Dendritic cell treated with granulocyte-macrophage colony-stimulating factor and Interleukin-4, amounts not matched to agents 40 ng/mL and 50 ng/mL, for 4 days (primary cell): ENCODE measurements at regions not wholly inside any gene's neighbourhood (a gene's known extent, or its start where the extent isn't known, plus 50 kb on each side); places are given as distances from the start of the nearest gene placed in this dataset.
"Not testable (repeated sequence)": the region's sequence is repeated elsewhere in the genome, so short reads cannot be mapped to it uniquely, and the experiment has no call there.

Source experiments
- H3K27ac Mint-ChIP-seq: one replicate; pipeline ENCODE4 v1.8.0; 2022; ENCODE audit warnings: mild to moderate bottlenecking, mixed read lengths
- H3K27me3 Mint-ChIP-seq: one replicate; pipeline ENCODE4 v1.8.0; 2022; ENCODE audit warnings: mild to moderate bottlenecking, mixed read lengths
- H3K36me3 Mint-ChIP-seq: one replicate; pipeline ENCODE4 v1.8.0; 2022; ENCODE audit warnings: low read depth, mixed read lengths
- H3K4me1 Mint-ChIP-seq: one replicate; pipeline ENCODE4 v1.8.0; 2022; ENCODE audit warnings: low read depth, mixed read lengths
- H3K4me3 Mint-ChIP-seq: one replicate; pipeline ENCODE4 v1.8.0; 2022; ENCODE audit warnings: mild to moderate bottlenecking, moderate library complexity, mixed read lengths
- H3K9me3 Mint-ChIP-seq: one replicate; pipeline ENCODE4 v1.8.0; 2022; ENCODE audit warnings: mixed read lengths
- intact Hi-C: fragments of 100-400 bp; cut with micrococcal nuclease; formaldehyde crosslinking; loops from one replicate; pipeline ENCODE4 v1.15.0; 2022

DNA sequence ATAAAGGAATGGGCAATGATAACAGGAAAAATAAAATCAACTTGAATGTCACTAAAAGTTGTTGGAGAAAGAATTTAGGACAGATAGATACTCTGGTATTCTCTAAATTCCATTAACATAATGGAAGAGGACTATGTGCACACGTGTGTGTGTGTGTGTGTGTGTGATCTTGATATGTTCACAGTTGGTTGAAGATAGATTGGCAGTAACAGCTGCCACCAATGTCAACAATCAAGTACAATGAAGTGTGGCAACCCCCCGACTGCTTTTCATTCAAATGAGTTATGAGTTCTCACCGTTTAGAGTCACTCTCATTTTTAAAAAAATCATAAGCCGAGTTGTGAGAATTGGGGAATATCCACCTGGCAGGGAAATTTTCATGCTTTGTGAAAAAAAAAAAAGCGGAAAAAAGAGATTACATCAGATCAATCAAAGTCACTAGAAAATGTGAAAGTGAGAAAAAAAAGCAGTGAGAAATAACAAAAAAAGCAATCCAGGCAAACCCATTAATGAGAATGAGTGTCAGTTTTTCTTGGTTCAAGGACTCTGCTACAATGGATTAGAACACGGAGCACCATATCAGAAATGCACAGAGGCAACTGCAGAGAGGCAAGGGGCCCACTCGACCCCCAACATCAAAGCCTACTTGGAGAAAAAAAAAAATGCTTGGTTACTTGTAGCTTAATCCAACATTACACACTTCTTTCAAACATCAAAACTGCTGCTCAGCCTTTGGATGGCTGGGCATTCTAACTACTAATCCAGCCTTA is 414.9 kb upstream of the PITX2 start:
- H3K27ac Mint-ChIP-seq: no peak overlapping the region
- no peaks in the 10 kb centered on the region for H3K4me1 Mint-ChIP-seq
- no peaks in the 10 kb centered on the region for H3K27me3 Mint-ChIP-seq
- H3K9me3 Mint-ChIP-seq: no peaks in the 10 kb centered on the region
- intact Hi-C loops: no loop called here
- no peaks in the 10 kb centered on the region for H3K36me3 Mint-ChIP-seq
- no peak overlapping the region for H3K4me3 Mint-ChIP-seq

DNA sequence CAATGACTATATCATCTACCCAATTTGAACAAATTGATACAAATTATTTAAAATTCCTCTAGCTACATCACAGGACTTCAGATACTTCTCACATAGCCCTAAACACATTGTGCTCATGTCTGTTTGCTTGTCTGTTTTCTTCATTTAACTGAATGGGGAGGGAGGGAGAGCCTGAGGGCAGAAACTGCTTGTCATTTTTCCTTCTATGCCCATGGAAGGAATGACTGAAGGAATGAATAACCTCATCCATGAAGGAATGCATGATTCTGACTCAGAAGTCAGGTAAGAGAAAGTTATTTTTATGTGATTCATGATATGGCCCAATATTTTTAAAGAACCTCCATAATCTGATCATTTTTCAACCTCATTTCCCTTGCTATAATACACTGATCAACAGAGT is 418.0 kb upstream of the PITX2 start:
- Mint-ChIP-seq H3K36me3 (no peaks in the 10 kb centered on the region), H3K27me3 (no peaks in the 10 kb centered on the region), H3K4me1 (no peaks in the 10 kb centered on the region), H3K9me3 (no peaks in the 10 kb centered on the region), H3K27ac (no peak overlapping the region), H3K4me3 (no peak overlapping the region)
- intact Hi-C loops: no loop called here

GRCh38 chr4:111043286-111043685 is 420.4 kb upstream of the PITX2 start:
- intact Hi-C loops: no loop called here

GRCh38 chr4:111045992-111046391 is 423.1 kb upstream of the PITX2 start:
- Mint-ChIP-seq H3K27ac (no peak overlapping the region), H3K4me1 (no peaks in the 10 kb centered on the region), H3K27me3 (no peaks in the 10 kb centered on the region), H3K9me3 (peaks cover 30% of the 10 kb centered on the region), H3K36me3 (no peaks in the 10 kb centered on the region), H3K4me3 (no peak overlapping the region)
- intact Hi-C loops: no loop called here

More at GRCh38 chr4:111043286-111043685, 420.4 kb upstream of the PITX2 start:
- H3K27me3 Mint-ChIP-seq: no peaks in the 10 kb centered on the region
- H3K9me3 Mint-ChIP-seq: peaks cover 4% of the 10 kb centered on the region
- no peaks in the 10 kb centered on the region for H3K4me1 Mint-ChIP-seq
- H3K27ac Mint-ChIP-seq: no peak overlapping the region
- H3K4me3 Mint-ChIP-seq: no peak overlapping the region
- H3K36me3 Mint-ChIP-seq: no peaks in the 10 kb centered on the region

DNA sequence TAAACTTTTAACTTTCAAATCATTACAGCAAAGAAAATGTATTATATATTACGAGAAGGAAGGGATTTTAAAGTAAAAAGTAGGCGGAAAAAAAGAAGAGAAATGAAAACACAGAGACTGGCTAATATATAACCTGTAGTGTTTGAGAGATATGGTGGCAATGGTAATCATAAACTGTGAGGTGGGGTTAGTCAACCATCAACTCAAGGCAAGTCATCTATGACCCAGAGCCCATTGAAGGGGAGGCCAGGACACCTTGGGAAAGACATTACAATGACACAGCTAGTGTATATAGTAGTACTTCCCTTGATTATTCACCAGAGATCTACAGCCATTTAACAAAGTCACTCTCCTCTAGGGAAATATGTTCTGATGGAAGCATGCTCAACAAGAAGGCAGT is 423.9 kb upstream of the PITX2 start:
- intact Hi-C loops: no loop called here
- H3K27me3 Mint-ChIP-seq: no peaks in the 10 kb centered on the region

GRCh38 chr4:111048316-111048715 is 425.4 kb upstream of the PITX2 start:
- H3K9me3 Mint-ChIP-seq: peaks cover 53% of the 10 kb centered on the region
- H3K36me3 Mint-ChIP-seq: no peaks in the 10 kb centered on the region
- H3K27me3 Mint-ChIP-seq: no peaks in the 10 kb centered on the region
- H3K4me1 Mint-ChIP-seq: no peaks in the 10 kb centered on the region
- no peak overlapping the region for H3K27ac Mint-ChIP-seq
- intact Hi-C loops: no loop called here
- no peak overlapping the region for H3K4me3 Mint-ChIP-seq

More for the DNA sequence above, 423.9 kb upstream of the PITX2 start:
- H3K27ac Mint-ChIP-seq: no peak overlapping the region
- H3K4me3 Mint-ChIP-seq: no peak overlapping the region
- no peaks in the 10 kb centered on the region for H3K4me1 Mint-ChIP-seq
- no peaks in the 10 kb centered on the region for H3K36me3 Mint-ChIP-seq
- H3K9me3 Mint-ChIP-seq: peaks cover 38% of the 10 kb centered on the region

DNA sequence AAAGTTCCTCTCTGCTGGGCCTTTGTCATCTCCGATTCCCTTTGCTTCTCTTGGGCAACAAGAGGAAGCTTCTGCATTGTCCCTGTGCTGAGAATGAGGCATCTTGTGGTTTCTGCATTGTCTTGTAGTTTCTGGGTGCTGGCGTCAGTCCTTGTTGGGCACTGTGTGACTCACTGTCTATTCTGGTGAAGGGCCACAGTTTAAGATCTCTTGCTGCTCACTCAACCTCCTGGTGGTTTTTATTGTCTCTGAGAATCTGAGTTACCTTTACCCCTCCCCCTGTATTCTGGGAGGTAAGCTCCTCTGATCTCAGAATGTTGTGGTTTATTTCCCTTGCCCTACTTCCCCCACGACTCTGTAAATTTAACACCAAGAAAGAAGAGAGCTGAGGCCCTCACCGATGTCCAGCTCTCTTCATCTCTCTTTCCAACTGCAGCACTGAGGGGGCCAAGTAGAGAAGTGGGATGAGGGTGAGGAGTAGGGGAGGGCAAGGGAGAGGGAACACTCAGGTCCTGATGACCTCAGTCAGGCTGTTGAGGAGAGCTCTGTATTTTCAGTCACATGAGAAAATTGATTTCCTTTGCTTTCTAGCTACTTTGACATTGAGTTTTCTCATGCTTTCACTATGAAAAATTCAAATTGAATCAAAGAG is 441.6 kb upstream of the PITX2 start:
- intact Hi-C loops: no loop called here
- H3K27ac Mint-ChIP-seq: no peak overlapping the region
- no peak overlapping the region for H3K4me3 Mint-ChIP-seq
- H3K36me3 Mint-ChIP-seq: no peaks in the 10 kb centered on the region
- no peaks in the 10 kb centered on the region for H3K27me3 Mint-ChIP-seq
- H3K9me3 Mint-ChIP-seq: no peaks in the 10 kb centered on the region
- H3K4me1 Mint-ChIP-seq: no peaks in the 10 kb centered on the region

DNA sequence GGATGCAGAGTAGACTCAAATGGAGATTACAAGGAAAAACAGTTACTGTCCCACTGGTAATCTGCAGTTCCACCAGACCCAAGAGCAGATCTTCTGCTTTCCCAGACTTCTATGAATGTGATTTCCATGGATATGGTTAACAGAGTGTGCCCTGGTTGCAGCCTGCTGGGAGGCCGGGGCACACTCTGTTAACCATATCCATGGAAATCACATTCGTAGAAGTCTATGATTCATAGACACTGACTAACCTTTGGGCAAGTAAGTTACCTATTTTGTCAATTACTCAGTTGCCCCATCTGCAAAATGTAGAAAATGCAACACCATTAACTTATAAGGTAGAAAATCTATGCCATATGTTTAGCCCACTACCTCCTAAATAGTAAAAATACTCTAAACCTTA is 443.1 kb upstream of the PITX2 start:
- Mint-ChIP-seq H3K4me1 (no peaks in the 10 kb centered on the region), H3K27ac (no peak overlapping the region), H3K27me3 (no peaks in the 10 kb centered on the region), H3K36me3 (no peaks in the 10 kb centered on the region), H3K4me3 (no peak overlapping the region), H3K9me3 (no peaks in the 10 kb centered on the region)
- intact Hi-C loops: no loop called here

- H3K36me3 Mint-ChIP-seq: no peaks in the 10 kb centered on the region
- H3K9me3 Mint-ChIP-seq: no peaks in the 10 kb centered on the region
- no peak overlapping the region for H3K4me3 Mint-ChIP-seq
- H3K27me3 Mint-ChIP-seq: no peaks in the 10 kb centered on the region
- H3K4me1 Mint-ChIP-seq: no peaks in the 10 kb centered on the region
- no peak overlapping the region for H3K27ac Mint-ChIP-seq
- intact Hi-C loops: no loop called here
Observed at GRCh38 chr4:111066447-111066846, 443.6 kb upstream of the PITX2 start.

GRCh38 chr4:111066887-111067286 is 444.0 kb upstream of the PITX2 start:
- no peaks in the 10 kb centered on the region for H3K4me1 Mint-ChIP-seq
- H3K27me3 Mint-ChIP-seq: no peaks in the 10 kb centered on the region
- no peak overlapping the region for H3K4me3 Mint-ChIP-seq
- no peaks in the 10 kb centered on the region for H3K36me3 Mint-ChIP-seq
- intact Hi-C loops: no loop called here
- H3K27ac Mint-ChIP-seq: no peak overlapping the region
- H3K9me3 Mint-ChIP-seq: no peaks in the 10 kb centered on the region

GRCh38 chr4:111068883-111069282 is 446.0 kb upstream of the PITX2 start:
- intact Hi-C loops: no loop called here
- Mint-ChIP-seq H3K4me1 (no peaks in the 10 kb centered on the region), H3K36me3 (no peaks in the 10 kb centered on the region)

GRCh38 chr4:111070390-111070789 is 447.5 kb upstream of the PITX2 start:
- H3K27me3 Mint-ChIP-seq: no peaks in the 10 kb centered on the region
- H3K9me3 Mint-ChIP-seq: peaks cover 11% of the 10 kb centered on the region
- H3K36me3 Mint-ChIP-seq: no peaks in the 10 kb centered on the region
- H3K4me1 Mint-ChIP-seq: no peaks in the 10 kb centered on the region
- H3K27ac Mint-ChIP-seq: no peak overlapping the region
- intact Hi-C loops: no loop called here
- H3K4me3 Mint-ChIP-seq: no peak overlapping the region

More at GRCh38 chr4:111068883-111069282, 446.0 kb upstream of the PITX2 start:
- H3K9me3 Mint-ChIP-seq: peaks cover 2% of the 10 kb centered on the region
- H3K27ac Mint-ChIP-seq: no peak overlapping the region
- H3K27me3 Mint-ChIP-seq: no peaks in the 10 kb centered on the region
- H3K4me3 Mint-ChIP-seq: no peak overlapping the region

- no peak overlapping the region for H3K4me3 Mint-ChIP-seq
- H3K9me3 Mint-ChIP-seq: peaks cover 29% of the 10 kb centered on the region
- no peaks in the 10 kb centered on the region for H3K36me3 Mint-ChIP-seq
- H3K27ac Mint-ChIP-seq: no peak overlapping the region
- no peaks in the 10 kb centered on the region for H3K4me1 Mint-ChIP-seq
- intact Hi-C loops: no loop called here
- no peaks in the 10 kb centered on the region for H3K27me3 Mint-ChIP-seq
Observed at GRCh38 chr4:111074523-111075114, 451.7 kb upstream of the PITX2 start.

DNA sequence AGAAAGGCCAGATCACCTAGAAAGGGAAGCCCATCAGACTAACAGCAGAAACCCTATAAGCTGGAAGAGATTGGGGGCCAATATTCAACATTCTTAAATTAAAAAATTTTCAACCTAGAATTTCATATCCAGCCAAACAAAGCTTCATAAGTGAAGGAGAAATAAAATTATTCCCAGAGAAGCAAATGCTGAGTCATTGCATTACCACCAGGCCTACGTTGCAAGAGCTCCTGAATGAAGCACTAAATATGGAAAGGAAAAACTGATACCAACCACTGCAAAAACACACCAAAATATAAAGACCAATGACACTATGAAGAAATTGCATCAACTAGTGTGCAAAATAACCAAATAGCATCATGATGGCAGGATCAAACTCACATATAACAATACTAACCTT is 453.4 kb upstream of the PITX2 start:
- H3K4me3 Mint-ChIP-seq, H3K27ac Mint-ChIP-seq, H3K27me3 Mint-ChIP-seq, H3K36me3 Mint-ChIP-seq, H3K4me1 Mint-ChIP-seq, intact Hi-C loops: not testable (repeated sequence)
- peaks cover 39% of the 10 kb centered on the region for H3K9me3 Mint-ChIP-seq
